ENCODE measurements at regions not wholly inside any gene's neighbourhood (a gene's known extent, or its start where the extent isn't known, plus 50 kb on each side); places are given as distances from the start of the nearest gene placed in this dataset.
"Not testable (repeated sequence)": the region's sequence is repeated elsewhere in the genome, so short reads cannot be mapped to it uniquely, and the experiment has no call there.

GRCh38 chr6:775863-776262 lies 82.9 kb upstream of the EXOC2 start:
- in situ Hi-C loops (cut with MboI; ENCODE audit: low pct_unique_long_range_greater_than_20kb, low sequenced_read_pairs, unreplicated experiment): loop anchor here (25.0 kb wide), 1 partner anchor 189 kb away; no protein-coding TSS in a partner anchor
- no peak for DNase-seq (ENCODE audit: low spot score)
- no peak for TF ChIP-seq CTCF (IDR thresholded peaks at IDR 0.05; ENCODE audit: extremely low read depth, insufficient read depth, missing control alignments)

GRCh38 chr6:771683-772082 lies 78.7 kb upstream of the EXOC2 start:
- DNase-seq (ENCODE audit: low spot score); in situ Hi-C loops (cut with MboI; ENCODE audit: low pct_unique_long_range_greater_than_20kb, low sequenced_read_pairs, unreplicated experiment): not testable (repeated sequence)

GRCh38 chr6:767755-768512 lies 75.0 kb upstream of the EXOC2 start:
- TF ChIP-seq CTCF (IDR thresholded peaks at IDR 0.05; ENCODE audit: extremely low read depth, insufficient read depth, missing control alignments): no peak
- DNase-seq (ENCODE audit: low spot score): no peak
- in situ Hi-C loops (cut with MboI; ENCODE audit: low pct_unique_long_range_greater_than_20kb, low sequenced_read_pairs, unreplicated experiment): no loop called here

- DNase-seq (ENCODE audit: low spot score): no peak
- TF ChIP-seq CTCF (IDR thresholded peaks at IDR 0.05; ENCODE audit: extremely low read depth, insufficient read depth, missing control alignments): no peak
- in situ Hi-C loops (cut with MboI; ENCODE audit: low pct_unique_long_range_greater_than_20kb, low sequenced_read_pairs, unreplicated experiment): no loop called here
These were observed 73.7 kb upstream of the EXOC2 start for GRCh38 chr6:766625-767024.

- in situ Hi-C loops (cut with MboI; ENCODE audit: low pct_unique_long_range_greater_than_20kb, low sequenced_read_pairs, unreplicated experiment): no loop called here
- no peak for TF ChIP-seq CTCF (IDR thresholded peaks at IDR 0.05; ENCODE audit: extremely low read depth, insufficient read depth, missing control alignments)
- DNase-seq (ENCODE audit: low spot score): no peak
These were observed 69.1 kb upstream of the EXOC2 start for GRCh38 chr6:761997-762396.

GRCh38 chr6:760982-761955 lies 68.3 kb upstream of the EXOC2 start:
- TF ChIP-seq CTCF (IDR thresholded peaks at IDR 0.05; ENCODE audit: extremely low read depth, insufficient read depth, missing control alignments): no peak
- DNase-seq (ENCODE audit: low spot score): no peak
- in situ Hi-C loops (cut with MboI; ENCODE audit: low pct_unique_long_range_greater_than_20kb, low sequenced_read_pairs, unreplicated experiment): no loop called here

GRCh38 chr6:759729-760128 lies 66.8 kb upstream of the EXOC2 start:
- TF ChIP-seq CTCF (IDR thresholded peaks at IDR 0.05; ENCODE audit: extremely low read depth, insufficient read depth, missing control alignments): no peak
- in situ Hi-C loops (cut with MboI; ENCODE audit: low pct_unique_long_range_greater_than_20kb, low sequenced_read_pairs, unreplicated experiment): no loop called here
- DNase-seq (ENCODE audit: low spot score): no peak
